ENCODE measurements at regions not wholly inside any gene's neighbourhood (a gene's known extent, or its start where the extent isn't known, plus 50 kb on each side); places are given as distances from the start of the nearest gene placed in this dataset.

- H3K9me3 ChIP-seq: no peaks in the 10 kb centered on the region
- H3K27me3 ChIP-seq: peaks cover 0 to 3% (median 0%) of the 10 kb centered on the region in 4 donors
- WGBS: 60% methylated on average over 2 of the region's 2 CpGs
- no peak for DNase-seq (ENCODE audit: extremely low spot score)
- H3K4me3 ChIP-seq: no peak overlapping the region
- no peaks in the 10 kb centered on the region for H3K4me1 ChIP-seq
- no peak for TF ChIP-seq CTCF (IDR thresholded peaks at IDR 0.05)
- TF ChIP-seq POLR2A (IDR thresholded peaks at IDR 0.05; ENCODE audit: low read depth): no peak
- TF ChIP-seq EP300 (IDR thresholded peaks at IDR 0.05): no peak
- intact Hi-C loops (cut with DNase I): no loop called here
- no peaks in the 10 kb centered on the region for H3K36me3 ChIP-seq
- no peak overlapping the region for H3K27ac ChIP-seq (replicated peaks in 1 of 4)
Observed at GRCh38 chr11:41836431-41836830, 377.0 kb upstream of the LRRC4C start.

- no peak overlapping the region for H3K4me3 ChIP-seq
- H3K27ac ChIP-seq (replicated peaks in 1 of 4): no peak overlapping the region
- TF ChIP-seq POLR2A (IDR thresholded peaks at IDR 0.05; ENCODE audit: low read depth) (no peak), POLR2AphosphoS5 (IDR thresholded peaks at IDR 0.05) (no peak), EP300 (IDR thresholded peaks at IDR 0.05) (no peak), CTCF (IDR thresholded peaks at IDR 0.05) (no peak)
- no peak for DNase-seq (ENCODE audit: extremely low spot score)
- intact Hi-C loops (cut with DNase I): no loop called here
- H3K27me3 ChIP-seq: peaks cover 0 to 3% (median 0%) of the 10 kb centered on the region in 4 donors
- WGBS: 82% methylated on average over 8 of the region's 8 CpGs
- no peaks in the 10 kb centered on the region for H3K36me3 ChIP-seq
- H3K4me1 ChIP-seq: no peaks in the 10 kb centered on the region
- H3K9me3 ChIP-seq: peaks cover 0 to 12% (median 4%) of the 10 kb centered on the region in 4 donors
Observed at GRCh38 chr11:41842673-41843072, 383.2 kb upstream of the LRRC4C start.

- Histone ChIP-seq H3K4me3 (no peak overlapping the region), H3K9me3 (peaks cover 0 to 12% (median 4%) of the 10 kb centered on the region in 4 donors), H3K36me3 (no peaks in the 10 kb centered on the region), H3K27ac (replicated peaks in 1 of 4) (no peak overlapping the region), H3K4me1 (no peaks in the 10 kb centered on the region), H3K27me3 (no peaks in the 10 kb centered on the region)
- WGBS: 63% methylated on average over 3 of the region's 3 CpGs
- intact Hi-C loops (cut with DNase I): no loop called here
- TF ChIP-seq CTCF (IDR thresholded peaks at IDR 0.05) (no peak), EP300 (IDR thresholded peaks at IDR 0.05) (no peak)
- DNase-seq (ENCODE audit: extremely low spot score): no peak
Observed at GRCh38 chr11:41845066-41845465, 385.6 kb upstream of the LRRC4C start.

GRCh38 chr11:41848349-41848748, 388.9 kb upstream of the LRRC4C start:
- Histone ChIP-seq H3K4me3 (no peak overlapping the region), H3K9me3 (no peaks in the 10 kb centered on the region), H3K36me3 (no peaks in the 10 kb centered on the region), H3K27me3 (no peaks in the 10 kb centered on the region), H3K4me1 (no peaks in the 10 kb centered on the region), H3K27ac (replicated peaks in 1 of 4) (no peak overlapping the region)
- no peak for DNase-seq (ENCODE audit: extremely low spot score)
- TF ChIP-seq CTCF (IDR thresholded peaks at IDR 0.05): no peak
- no peak for TF ChIP-seq EP300 (IDR thresholded peaks at IDR 0.05)
- no peak for TF ChIP-seq POLR2A (IDR thresholded peaks at IDR 0.05; ENCODE audit: low read depth)
- TF ChIP-seq POLR2AphosphoS5 (IDR thresholded peaks at IDR 0.05): no peak
- WGBS: 48% methylated on average over 3 of the region's 3 CpGs
- intact Hi-C loops (cut with DNase I): no loop called here

- WGBS: 90% methylated on average over 1 of the region's 1 CpG
- Histone ChIP-seq H3K36me3 (no peaks in the 10 kb centered on the region), H3K27ac (replicated peaks in 1 of 4) (no peak overlapping the region), H3K9me3 (no peaks in the 10 kb centered on the region), H3K27me3 (no peaks in the 10 kb centered on the region), H3K4me1 (no peaks in the 10 kb centered on the region), H3K4me3 (no peak overlapping the region)
- TF ChIP-seq CTCF (IDR thresholded peaks at IDR 0.05) (no peak), EP300 (IDR thresholded peaks at IDR 0.05) (no peak), POLR2AphosphoS5 (IDR thresholded peaks at IDR 0.05) (no peak), POLR2A (IDR thresholded peaks at IDR 0.05; ENCODE audit: low read depth) (no peak)
- no peak for DNase-seq (ENCODE audit: extremely low spot score)
- intact Hi-C loops (cut with DNase I): no loop called here
Observed at GRCh38 chr11:41849250-41849649, 389.8 kb upstream of the LRRC4C start.

Measured in esophagus muscularis mucosa (tissue), 4 donors.